ENCODE measurements at regions not wholly inside any gene's neighbourhood (a gene's known extent, or its start where the extent isn't known, plus 50 kb on each side); places are given as distances from the start of the nearest gene placed in this dataset.

DNA sequence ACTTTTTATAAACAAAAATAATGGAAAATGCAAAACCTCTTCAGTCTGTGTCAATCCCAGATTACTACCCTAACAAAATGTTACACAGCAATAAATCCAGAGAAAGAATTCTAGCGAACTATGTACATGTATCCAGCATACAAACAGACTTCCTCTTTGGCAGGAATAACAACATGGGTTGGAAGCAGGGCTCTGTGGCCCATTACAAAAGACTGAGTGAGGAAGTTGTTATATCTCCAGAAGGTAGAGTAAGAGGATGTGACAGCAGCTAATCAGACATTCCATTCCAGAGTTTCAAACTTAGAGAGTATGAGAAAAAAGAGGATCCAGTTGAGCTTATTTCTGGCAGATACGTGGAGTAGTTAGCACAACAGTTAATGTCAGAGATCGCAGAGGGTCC lies 294.0 kb upstream of the PLSCR5 start:
- no peak for DNase-seq

DNA sequence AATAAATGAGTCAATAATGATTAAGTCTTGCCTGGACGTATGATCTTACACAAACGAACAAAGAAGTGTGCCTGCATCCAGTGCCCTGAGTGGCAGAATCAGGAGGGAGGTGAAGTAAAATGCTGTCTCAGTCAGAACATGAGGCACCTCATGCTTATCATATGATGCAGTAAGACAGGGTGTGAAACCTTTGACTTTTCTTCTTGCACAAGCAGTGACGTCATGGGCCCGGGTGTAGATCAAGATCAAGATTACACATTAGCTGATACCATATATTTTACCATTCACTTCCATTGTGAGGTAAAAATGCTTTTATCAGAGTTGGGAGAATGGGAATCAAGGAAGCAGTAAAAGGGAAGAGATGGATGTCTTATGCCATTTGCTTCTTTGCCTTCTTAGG lies 291.6 kb upstream of the PLSCR5 start:
- no peak for DNase-seq

DNA sequence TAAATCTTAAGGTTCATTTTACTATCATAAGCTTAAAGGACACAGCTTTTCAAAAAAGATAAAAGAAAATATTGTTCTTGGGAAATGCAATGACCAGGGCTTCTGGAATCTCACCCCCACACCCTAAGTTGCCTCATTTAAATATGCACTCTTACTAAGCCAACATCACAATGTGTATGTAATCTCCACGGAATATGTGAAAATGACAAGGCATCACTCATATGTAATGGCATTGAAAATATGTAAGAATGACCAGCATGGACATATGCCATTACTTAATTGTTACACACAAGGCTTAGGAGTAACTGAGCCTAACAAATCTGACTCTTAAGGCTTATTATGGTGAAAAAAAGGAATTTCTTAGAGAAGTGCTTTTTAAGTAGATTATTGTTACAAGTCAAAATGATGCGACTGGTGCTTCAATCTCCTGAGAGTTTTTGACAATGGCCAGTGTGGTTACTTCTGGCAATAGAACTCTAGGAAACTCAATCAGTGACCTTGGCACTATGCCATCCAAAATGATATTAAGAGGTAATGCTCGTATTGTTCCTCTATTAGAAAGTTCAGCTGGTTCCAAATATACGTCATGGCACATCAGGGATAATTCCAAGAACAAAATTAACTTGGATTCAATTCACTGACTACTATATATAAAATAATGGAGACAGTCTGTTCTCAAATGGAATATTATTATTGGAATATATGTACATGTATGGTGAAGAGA lies 290.0 kb upstream of the PLSCR5 start:
- no peak for DNase-seq

DNA sequence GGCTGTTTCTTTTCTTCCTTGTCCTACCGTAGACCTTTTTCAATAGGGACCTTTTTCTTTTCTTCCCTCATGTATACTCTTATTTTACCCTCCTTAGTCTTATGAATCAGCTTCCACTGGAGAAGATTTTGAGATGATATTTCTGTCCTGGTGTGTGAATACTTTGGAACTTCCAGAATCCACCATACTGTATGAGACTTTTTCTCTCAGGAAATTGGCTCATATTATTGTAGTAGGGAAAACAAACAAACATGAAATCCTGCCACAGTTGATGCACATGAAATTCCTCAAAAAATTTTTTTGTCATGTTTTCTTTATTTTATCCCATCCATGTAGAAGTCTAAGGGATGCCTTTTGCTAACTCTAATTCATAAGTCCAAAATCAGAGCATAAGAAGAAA lies 289.3 kb upstream of the PLSCR5 start:
- DNase-seq: no peak

DNA sequence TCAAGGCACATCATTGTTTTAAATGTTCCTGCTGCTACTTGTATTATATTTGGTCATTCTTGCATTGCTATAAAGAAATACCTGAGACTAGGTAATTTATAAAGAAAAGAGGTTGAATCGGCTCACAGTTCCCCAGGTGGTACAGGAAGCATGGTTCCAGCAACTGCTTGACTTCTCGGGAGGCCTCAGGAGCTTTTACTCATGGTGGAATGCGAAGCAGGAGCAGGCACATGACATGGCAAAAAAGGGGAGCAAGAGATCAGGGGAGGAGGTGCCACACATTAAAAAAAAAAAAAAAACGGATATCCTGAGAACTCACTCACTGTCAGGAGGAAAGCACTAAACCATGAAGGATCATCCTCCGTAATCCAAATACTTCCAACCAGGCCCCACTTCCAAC lies 286.9 kb upstream of the PLSCR5 start:
- DNase-seq: no peak

DNA sequence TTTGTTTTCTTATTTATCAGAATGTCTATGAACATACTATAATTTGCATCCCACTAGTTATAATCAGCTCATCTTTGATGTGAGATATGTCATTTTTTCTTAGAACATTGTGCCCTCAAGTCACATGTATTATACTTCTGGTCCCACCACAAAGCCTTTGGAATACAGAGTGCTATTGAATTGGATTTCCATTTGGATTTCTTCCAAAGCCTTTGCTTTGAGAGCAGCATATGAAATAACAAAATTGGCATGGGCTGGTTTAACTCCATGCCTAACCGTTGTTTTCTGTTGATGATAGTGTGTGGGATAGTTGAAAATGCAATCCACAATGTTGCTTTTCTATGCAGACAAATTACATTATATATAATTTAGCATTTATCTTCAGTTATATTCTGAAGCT lies 284.5 kb upstream of the PLSCR5 start:
- DNase-seq: no peak

DNA sequence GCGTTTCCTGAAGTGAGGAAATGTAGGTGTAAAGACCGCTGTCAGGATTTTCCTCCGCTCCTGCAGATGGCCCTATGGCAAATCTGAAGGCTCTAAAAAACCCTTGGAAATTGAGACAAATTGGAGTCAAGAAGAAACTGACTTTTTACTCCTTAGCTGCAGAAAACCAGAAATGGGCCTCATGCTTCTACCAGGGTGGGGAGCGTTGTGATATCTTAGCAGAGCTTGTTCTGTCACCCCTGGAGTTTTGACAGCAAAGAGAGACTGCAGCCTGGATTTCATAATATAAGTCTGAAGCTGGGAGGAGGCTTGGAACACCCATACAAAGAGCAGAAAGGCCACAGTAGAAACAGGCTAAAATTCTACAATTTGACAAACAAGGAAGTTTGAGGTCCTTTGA lies 283.0 kb upstream of the PLSCR5 start:
- DNase-seq: no peak

DNA sequence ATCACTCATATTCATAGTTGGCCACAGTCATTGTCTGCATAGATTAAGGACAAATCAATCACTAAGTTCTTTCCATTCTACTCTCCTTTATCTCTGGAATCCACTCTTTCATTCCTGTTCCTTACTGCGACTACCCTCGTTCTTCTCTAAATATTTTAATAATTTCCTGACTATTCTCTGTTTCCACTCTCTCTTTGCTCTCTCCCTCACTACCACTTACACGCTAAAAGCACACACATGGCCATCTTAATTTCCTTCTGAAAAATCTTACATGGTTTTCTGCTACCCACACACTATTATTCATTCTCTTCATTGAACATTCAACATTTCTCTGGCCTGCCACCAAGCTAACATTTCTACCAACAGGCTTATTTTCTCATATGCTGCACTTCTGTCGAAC lies 279.6 kb upstream of the PLSCR5 start:
- DNase-seq: no peak

DNA sequence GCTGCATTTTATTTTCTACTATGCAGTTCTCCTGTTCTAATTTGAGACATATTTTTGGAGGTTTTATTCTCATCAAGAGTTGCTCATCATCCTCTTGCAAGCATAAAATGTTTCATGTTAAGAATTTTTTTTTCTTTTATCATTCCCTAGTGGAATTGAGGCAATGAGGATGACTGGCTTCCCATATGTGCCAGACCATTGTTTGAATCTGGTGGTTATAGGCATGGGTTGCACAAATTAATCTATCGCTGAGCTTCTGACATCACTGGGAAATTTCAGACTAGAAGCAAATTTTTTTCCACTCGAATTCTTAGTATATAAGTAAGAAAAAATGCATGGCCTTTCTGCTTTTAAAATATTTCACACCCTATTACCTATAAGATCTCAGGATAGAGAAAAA lies 279.1 kb upstream of the PLSCR5 start:
- no peak for DNase-seq

DNA sequence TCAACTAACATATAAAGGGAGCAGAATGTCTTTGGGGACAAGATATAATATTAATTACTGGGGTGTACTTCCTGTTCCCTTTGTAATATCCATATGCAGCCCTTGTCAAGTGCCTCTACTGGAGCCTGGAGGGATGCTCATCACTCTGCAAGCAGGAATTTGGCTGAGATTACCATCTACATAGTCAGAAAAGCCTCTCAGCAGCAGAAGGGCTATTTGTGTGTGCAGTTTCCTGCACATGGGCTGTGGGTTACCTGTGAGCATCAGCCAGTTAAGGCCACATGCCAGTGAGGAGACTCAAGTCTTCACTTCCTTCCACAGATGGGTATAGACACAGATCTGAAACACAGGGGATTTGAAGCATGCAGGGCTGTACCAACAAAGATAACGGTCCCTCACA lies 278.1 kb upstream of the PLSCR5 start:
- no peak for DNase-seq

DNA sequence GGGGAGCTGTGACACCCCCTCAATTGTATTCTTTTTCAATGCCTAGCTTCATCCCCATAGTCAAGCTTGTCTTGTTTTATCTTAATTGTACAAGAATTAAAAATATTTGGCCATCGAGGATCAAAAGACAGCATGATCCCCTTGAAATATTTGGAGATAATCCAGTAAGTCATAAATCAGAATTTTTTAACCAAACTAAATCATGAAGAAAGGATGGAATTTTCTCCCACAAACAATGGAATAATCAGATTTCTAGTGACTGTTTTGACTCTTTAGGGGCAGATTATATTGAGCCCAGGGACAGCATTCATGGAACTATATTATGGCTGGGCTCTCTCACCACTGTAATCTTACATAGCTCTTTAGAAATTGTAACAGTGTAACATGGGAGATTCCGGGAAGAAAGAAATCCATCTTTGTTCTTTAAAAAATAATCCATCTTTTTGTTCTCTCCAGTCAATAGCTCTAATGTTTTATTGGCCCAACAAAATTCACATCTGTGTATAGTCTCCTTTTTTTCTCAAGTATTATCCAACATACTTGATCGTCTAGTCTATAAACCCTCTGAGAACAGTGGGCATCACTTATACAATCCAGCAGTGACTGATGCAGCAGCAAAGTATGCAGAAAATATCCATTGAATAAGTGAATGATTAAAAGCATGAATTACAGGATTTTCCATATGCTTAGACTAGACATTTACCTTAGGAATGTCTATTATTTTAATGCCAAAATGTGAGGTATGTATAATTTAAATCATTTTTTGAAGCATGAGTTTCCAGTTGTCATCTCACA lies 277.0 kb upstream of the PLSCR5 start:
- DNase-seq: no peak

DNA sequence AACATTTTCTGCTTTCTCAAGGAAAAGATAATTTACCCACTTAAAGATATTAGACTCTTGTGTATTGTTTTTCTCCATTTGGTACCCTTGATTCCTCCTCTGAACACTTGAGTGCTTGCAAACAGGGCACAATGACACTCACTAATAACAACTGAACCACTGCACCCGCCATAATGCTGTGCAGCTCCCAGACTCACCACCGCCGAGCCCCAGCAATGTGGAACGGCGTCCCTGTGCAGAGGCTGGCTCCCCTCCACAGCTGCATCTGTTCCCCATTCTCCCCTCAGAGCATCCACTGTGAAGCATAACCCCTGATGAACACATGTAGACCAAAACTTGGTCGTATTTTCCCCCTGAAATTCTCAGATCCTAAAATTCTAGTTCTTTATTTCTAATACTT lies 276.2 kb upstream of the PLSCR5 start:
- DNase-seq: no peak

DNA sequence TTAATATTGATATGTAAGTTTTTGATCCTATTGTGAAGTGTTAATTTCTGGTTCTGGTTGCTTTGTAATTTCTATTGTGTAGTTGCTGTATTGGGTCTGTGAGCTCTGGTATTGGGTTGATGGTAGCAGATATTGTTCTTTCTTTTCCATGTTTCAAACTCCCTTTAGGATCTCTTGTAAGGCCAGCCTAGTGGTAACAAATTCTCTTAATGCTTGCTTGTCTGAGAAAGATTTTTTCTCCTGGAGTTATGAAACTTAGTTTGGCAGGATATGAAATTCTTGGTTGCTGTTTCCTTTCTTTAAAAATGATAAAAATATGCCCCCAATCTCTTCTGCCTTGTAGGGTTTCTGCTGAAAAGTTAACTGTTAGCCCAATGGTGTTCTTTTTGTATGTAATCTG lies 268.6 kb upstream of the PLSCR5 start:
- DNase-seq: no peak

DNA sequence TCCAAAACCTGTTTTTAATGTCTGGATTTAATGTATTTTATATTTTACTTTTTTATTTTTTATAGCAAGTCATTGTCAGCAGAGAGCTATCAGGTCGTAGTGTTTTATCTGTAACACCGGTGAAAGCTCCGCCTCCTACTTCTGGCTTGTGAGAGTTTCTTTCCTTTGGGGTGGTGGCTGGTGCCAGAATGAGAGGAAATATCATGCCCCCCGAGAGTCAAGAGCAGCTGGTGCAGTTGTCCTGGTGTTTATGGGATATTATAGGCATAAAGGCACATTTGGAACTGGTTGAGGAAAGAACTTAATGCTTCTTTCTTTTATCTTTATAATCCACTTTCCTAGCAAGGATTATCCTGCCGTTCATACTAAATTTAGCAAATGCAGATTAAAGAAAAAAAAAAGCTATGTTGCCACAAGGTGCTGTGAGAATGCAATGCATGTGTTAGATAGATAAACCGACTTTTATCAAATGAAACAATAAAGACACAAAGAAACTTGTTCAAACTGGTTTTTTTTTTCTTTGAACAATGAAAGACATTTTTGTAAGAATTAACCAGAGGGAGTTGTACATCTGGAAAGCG lies 260.1 kb upstream of the PLSCR5 start:
- DNase-seq: no peak

DNA sequence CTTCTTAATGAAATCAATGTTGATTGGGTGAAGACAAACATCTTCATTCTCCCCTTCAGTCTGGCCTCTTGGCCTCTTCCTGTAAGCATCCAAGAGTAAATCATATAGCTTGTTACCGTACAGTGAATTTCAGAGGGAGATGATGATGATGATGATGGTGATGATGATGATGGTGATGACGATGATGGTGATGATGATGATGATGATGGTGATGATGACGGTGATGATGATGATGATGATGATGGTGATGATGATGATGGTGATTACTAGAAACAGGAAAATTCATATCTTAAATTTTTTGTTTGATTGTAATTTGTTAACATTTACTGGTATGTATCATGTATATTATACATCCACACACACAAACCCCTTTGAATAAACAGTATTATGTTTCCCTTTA lies 256.1 kb upstream of the PLSCR5 start:
- no peak for DNase-seq

DNA sequence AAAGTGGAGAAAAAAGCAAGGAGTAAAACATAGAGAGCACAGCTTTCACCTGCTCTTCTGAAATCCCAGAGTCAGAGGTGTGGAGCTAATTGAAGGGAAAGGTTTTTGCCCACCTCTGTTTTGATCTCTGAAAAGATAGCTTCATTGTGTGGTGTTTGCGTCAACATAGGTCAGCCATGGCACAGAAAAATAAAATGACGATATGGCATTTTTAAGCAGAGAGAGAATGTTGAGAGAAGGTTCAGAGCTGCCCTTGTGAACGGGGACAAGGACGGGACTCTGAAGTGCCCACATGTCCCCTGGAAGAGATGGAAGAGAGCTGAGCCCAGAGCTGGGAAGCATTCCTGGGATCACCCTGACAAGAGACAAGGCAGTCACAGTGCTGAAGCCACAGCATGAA lies 249.4 kb upstream of the PLSCR5 start:
- DNase-seq: no peak

DNA sequence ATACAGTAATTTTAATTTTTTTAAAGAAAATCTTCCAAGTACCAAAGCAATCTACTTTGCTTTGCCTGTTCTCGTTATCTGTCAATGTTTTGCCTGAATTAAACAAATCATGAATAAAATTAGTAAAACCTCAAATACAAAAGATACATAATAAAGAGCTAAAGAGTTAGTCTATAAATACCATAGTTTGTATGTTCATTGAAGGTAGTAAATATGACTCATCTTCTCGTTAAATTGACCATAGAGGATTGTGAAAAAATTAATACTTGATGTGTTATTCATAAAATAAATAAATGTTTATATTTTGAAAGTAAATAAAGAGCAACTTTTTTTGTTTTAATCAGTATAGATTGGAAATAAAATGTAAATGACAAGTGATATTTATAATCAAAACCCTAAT lies 246.5 kb upstream of the PLSCR5 start:
- no peak for DNase-seq

DNA sequence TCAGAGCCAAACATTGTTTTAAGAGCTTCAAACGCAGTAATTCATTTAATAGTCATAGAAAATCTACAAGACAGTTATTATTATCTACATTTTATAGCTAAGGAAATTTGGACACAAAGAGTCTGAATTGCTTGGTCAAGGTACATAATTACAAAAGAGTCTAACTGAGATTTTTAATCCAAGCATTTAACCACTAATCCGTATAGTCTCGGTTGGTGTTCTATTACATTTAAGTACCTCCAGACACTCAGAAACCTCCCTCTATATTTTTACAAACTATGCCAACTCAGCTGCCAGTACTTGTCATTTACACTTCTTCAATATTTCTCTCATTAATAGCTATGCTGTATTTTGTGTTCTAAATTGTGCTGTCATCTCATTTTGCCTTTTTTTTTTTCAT lies 240.2 kb upstream of the PLSCR5 start:
- DNase-seq: no peak

DNA sequence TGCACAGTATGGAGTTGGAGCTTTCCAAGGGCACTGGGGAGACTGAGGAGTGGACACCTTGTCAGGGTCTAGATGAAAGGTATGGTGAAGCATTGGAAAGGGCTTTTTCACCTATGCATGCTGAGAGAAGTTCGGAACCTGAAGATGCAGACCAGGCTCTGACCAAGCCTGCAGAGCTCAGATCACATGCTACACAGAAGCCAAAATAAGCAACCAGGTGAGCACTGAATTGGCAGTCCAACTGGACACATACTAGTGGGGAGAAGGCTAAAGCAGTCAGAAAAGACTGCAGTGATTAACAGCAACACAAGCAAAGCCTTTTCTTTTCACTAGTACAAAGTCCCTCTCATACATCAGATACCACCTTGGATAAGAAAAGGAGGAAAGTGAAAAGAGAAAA lies 238.3 kb upstream of the PLSCR5 start:
- DNase-seq: no peak

DNA sequence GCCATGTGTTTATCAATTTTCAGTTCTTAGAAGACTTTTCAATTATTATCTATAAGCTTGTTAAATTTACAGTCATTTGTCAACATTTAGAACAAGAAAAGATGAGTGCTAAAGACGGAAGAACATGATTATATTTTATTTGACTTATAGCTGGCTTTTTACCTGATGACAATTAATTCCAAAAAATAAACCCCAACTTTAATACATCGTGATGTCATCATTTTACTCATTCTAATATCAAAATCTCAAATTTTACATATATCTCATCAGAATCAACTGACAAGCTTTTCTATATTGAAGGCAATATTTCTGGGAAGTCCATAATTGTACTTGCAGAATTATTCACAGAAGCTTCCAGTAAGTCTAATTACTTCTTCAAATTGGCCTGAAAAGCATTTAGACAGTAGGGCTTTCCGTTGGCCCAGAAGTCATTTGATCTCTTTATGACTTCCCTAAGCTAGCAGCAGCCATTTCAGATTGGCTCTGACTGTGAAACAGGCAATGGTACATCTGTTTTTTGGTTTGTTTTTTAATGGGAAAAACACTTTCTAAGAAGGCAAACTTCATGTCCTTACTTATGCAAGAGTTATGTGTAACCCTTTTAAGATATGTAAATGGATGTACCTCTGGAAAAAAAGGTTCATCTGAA lies 234.7 kb upstream of the PLSCR5 start:
- no peak for DNase-seq

DNA sequence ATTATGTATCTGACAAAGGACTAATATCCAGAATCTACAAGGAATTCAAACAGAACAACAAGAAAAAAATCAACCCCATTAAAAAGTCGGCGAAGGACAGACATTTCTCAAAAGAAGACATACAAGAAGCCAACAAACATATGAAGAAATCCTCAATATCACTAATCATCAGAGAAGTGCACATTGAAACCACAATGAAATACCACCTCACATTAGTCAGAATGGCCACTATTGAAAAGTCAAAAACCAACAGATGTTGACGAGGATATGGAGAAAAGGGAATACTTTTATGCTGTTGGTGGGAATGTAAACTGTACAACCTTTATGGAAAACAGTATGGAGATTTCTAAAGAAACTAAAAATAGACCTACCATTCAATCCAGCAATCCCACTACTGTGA lies 233.1 kb upstream of the PLSCR5 start:
- no peak for DNase-seq

DNA sequence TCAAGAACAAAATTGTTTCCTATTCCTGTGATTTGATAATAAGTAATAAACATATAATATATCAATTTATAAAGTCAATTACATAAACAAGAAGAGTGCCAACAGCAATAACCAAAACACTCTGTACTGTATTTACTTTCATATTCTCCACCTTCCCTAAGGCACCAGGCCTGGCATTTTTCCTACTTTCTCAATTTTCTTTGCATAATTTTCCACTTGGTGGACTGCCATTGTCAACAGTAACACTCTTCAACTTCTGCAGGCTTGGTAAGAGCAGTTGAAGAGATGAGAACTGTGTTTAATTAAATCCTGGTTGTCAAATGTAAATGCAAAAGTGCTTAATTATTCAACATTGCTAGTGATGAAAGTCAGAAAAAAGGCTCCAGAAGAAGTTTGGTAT lies 229.8 kb upstream of the PLSCR5 start:
- no peak for DNase-seq

DNA sequence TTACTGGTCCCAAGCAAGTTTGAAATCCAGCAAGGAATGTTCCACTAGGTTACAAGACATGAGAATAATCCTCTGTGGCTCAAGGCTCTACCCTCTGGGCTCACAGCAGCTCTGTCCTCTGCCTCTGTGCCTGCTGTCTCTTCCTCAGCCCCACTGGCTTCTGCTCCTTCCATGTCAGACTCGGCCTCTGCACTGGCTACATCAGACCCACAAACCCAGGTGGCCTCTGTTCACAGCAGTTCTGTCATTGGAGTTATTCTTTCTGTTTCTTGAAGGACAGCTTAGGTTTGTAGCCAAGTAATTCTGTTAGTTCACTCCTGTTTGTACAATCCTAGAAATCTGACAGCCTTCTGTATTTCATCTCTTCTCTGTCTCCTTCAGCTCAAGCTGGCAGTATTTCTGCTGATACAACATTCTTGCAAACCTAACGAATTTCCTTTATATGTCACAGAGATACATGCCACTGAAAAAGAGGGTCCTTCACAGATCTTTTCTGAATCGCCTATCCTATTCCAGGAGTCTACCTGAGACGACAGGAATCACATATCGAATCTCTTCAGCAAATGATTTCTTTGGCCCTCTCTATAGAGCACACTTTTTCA lies 227.8 kb upstream of the PLSCR5 start:
- DNase-seq: no peak

DNA sequence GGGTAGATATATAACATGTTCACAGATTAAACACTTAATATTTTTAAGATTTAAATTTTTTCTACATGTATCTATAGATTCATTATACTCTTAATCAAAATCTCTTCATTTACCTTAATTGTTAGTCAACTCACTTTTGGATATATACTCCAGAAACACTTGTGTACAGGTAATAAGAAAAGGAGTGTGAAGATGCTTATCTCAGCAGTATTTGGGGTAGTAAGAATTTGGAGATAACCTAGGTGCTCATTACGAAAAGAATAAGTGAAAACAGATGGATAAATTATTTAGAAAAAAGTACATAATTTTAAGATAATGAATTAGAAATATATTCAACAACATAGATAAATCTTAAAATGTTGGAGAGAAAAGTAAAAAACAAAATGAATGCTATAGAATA lies 226.5 kb upstream of the PLSCR5 start:
- DNase-seq: no peak
